Endothelial cell of umbilical vein (primary cell): ENCODE measurements at regions not wholly inside any gene's neighbourhood (a gene's known extent, or its start where the extent isn't known, plus 50 kb on each side); places are given as distances from the start of the nearest gene placed in this dataset.

Experiments
- BruUV-seq: library from RNA; stranded (reverse); fragments of 400-500 nt; replicated peaks from 2 replicates; lab custom pipeline; 2021; lab: Mats Ljungman, UMichigan
- CTCF ChIA-PET: fragments of 300-600, 350-600 bp; sonication (Branson Sonifier 250); formaldehyde crosslinking; loops from one replicate; lab custom pipeline; 2021; ENCODE audit warnings: antibody characterized with exemption, inconsistent platforms; lab: Charles Lee
- POLR2A ChIA-PET: fragments of 300-600, 350-600 bp; sonication (Branson Sonifier 250); formaldehyde crosslinking; loops from one replicate; lab custom pipeline; 2021; ENCODE audit warnings: antibody characterized with exemption, inconsistent platforms; lab: Charles Lee
- DNase-seq: peaks from one replicate; pipeline ENCODE4 v3.0.0-alpha.2; 2011; ENCODE audit warnings: low read depth, low spot score
- FAIRE-seq: peaks from 2 replicates; lab custom pipeline; 2011; peaks lifted over from hg19 to GRCh38; lab: Jason Lieb, UNC
- H2AFZ ChIP-seq: 2 replicates; pipeline ENCODE4 v1.6.0; 2012; ENCODE audit warnings: low read depth, low read length, control low read depth, inconsistent platforms
- H3K27ac ChIP-seq: 2 replicates; pipeline ENCODE4 v1.5.1; 2011; ENCODE audit warnings: low read depth, mild to moderate bottlenecking, control low read depth, low read length, moderate library complexity; ENCODE audit not compliant: insufficient read depth
- H3K27me3 ChIP-seq, 2 experiments: 2 replicates each; pipeline versions ENCODE4 v1.6.0 to v1.6.1; 2011; ENCODE audit warnings: low read length in 2 of 2, mixed read lengths in 1 of 2; ENCODE audit not compliant: control insufficient read depth in 2 of 2, insufficient read depth in 2 of 2
- H3K36me3 ChIP-seq, 2 experiments: 2 replicates in 1 of 2; 3 replicates in 1 of 2; pipeline ENCODE4 v1.5.1; 2011; ENCODE audit warnings: low read length in 2 of 2, mild to moderate bottlenecking in 1 of 2, moderate library complexity in 1 of 2; ENCODE audit not compliant: control insufficient read depth in 2 of 2, insufficient read depth in 2 of 2; ENCODE audit errors: extremely low read depth in 1 of 2
- H3K4me1 ChIP-seq: 3 replicates; pipeline ENCODE4 v1.5.1; 2011; ENCODE audit warnings: mild to moderate bottlenecking, low read length; ENCODE audit not compliant: control insufficient read depth, insufficient read depth; ENCODE audit errors: extremely low read depth
- H3K4me2 ChIP-seq: 2 replicates; pipeline ENCODE4 v1.6.1; 2011; ENCODE audit warnings: low read length, control low read depth, mixed read lengths; ENCODE audit not compliant: insufficient read depth
- H3K4me3 ChIP-seq, 3 experiments: fragments of 200-600 bp in 1 of 3; sonication (generic), shearing (Covaris generic) in 1 of 3; replicated peaks in 1 of 3; 2 replicates each; pipeline ENCODE4 v1.5.1; 2011 to 2016; ENCODE audit warnings: control low read depth in 3 of 3, low read length in 3 of 3, mild to moderate bottlenecking in 2 of 3, inconsistent platforms in 1 of 3, low read depth in 1 of 3, moderate library complexity in 1 of 3; ENCODE audit not compliant: insufficient read depth in 1 of 3
- H3K79me2 ChIP-seq: 2 replicates; pipeline ENCODE4 v1.6.0; 2012; ENCODE audit warnings: low read length, inconsistent platforms; ENCODE audit not compliant: control insufficient read depth, insufficient read depth
- H3K9ac ChIP-seq: replicated peaks from 2 replicates; pipeline ENCODE3; 2011; ENCODE audit warnings: low read length, control low read depth; ENCODE audit not compliant: insufficient read depth; ENCODE audit errors: extremely low read depth
- H3K9me1 ChIP-seq: replicated peaks from 3 replicates; pipeline ENCODE4 v1.6.0; 2011; ENCODE audit warnings: mild to moderate bottlenecking, low read length; ENCODE audit not compliant: control insufficient read depth, insufficient read depth; ENCODE audit errors: extremely low read depth
- H3K9me3 ChIP-seq: replicated peaks from 2 replicates; pipeline ENCODE4 v1.5.1; 2012; ENCODE audit warnings: low read length, inconsistent platforms; ENCODE audit not compliant: control insufficient read depth, insufficient read depth
- H4K20me1 ChIP-seq: replicated peaks from 2 replicates; pipeline ENCODE3; 2011; ENCODE audit warnings: mild to moderate bottlenecking, low read length; ENCODE audit not compliant: control insufficient read depth, insufficient read depth; ENCODE audit errors: extremely low read depth
- CTCF ChIP-seq, 2 donors: IDR thresholded peaks; 1 replicate in 1 of 2; 2 replicates in 1 of 2; pipeline ENCODE4 v1.5.1; 2011; ENCODE audit warnings: low read length in 2 of 2, mild to moderate bottlenecking in 2 of 2, moderate library complexity in 2 of 2, control low read depth in 1 of 2, inconsistent platforms in 1 of 2, low read depth in 1 of 2; ENCODE audit not compliant: insufficient read depth in 1 of 2; ENCODE audit errors: extremely low read depth in 1 of 2
- FOS ChIP-seq: IDR thresholded peaks from 2 replicates; pipeline ENCODE4 v1.6.1; 2011; ENCODE audit warnings: mild to moderate bottlenecking, low read length, moderate library complexity, borderline replicate concordance; ENCODE audit not compliant: insufficient read depth
- GATA2 ChIP-seq: IDR thresholded peaks from 2 replicates; pipeline ENCODE4 v1.7.0; 2011; ENCODE audit warnings: low read depth, mild to moderate bottlenecking, moderate library complexity, mixed read lengths, low read length; ENCODE audit not compliant: insufficient read length, insufficient read depth
- JUN ChIP-seq: IDR thresholded peaks from 2 replicates; pipeline ENCODE4 v1.6.1; 2011; ENCODE audit warnings: borderline replicate concordance, low read depth; ENCODE audit not compliant: insufficient read length, insufficient read depth
- MYC ChIP-seq: IDR thresholded peaks from one replicate; pipeline ENCODE4 v1.6.1; 2011; ENCODE audit warnings: mild to moderate bottlenecking, low read depth, low read length
- POLR2A ChIP-seq: IDR thresholded peaks from 2 replicates; pipeline ENCODE4 v1.6.1; 2012; ENCODE audit warnings: low read depth, mild to moderate bottlenecking, control low read depth, low read length
- POLR2AphosphoS5 ChIP-seq: IDR thresholded peaks from 2 replicates; pipeline ENCODE4 v1.6.1; 2012; ENCODE audit warnings: low read depth, mild to moderate bottlenecking, control low read depth, low read length, moderate library complexity; ENCODE audit not compliant: insufficient read depth
- dilution Hi-C: fragments of 300-500 bp; cut with MboI; formaldehyde crosslinking; loops from one replicate; pipeline ENCODE4 v1.15.0; 2019; ENCODE audit warnings: low sequenced_read_pairs; ENCODE audit not compliant: extremely low pct_ligation_motif_present
- intact Hi-C: fragments of 100-400 bp; cut with micrococcal nuclease; formaldehyde crosslinking; loops from one replicate; pipeline ENCODE4 v1.10.0; 2022
- TF ChIP-seq, protein P1 (sequence below): IDR thresholded peaks from 2 replicates; pipeline ENCODE4 v1.6.1; 2011; ENCODE audit not compliant: insufficient read depth, insufficient read length

DNA sequence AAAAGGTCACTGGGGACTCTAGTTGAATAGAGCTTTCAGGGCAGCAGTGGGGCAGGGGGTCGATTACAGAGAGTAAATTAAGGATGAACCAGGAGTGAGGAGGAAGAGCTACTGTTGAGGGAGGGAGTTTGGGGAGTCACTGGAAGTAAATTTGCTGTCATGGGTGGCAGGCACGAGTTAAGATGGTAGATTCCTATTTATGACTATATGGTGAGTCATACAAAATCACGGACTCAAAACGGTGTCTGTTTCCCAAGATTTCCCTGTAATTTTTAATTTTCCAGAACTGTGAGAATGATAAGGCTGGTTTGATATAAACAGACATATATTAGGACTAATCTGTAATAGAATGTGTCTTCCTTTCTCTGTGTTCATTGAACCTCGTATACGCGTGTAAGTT, 287.6 kb upstream of the GOT2 start:
- dilution Hi-C loops = no loop called here
- H3K9me1 ChIP-seq = no peaks in the 10 kb centered on the region
- FAIRE-seq (no peak), DNase-seq (no peak)
- H3K4me2 ChIP-seq = no peak overlapping the region
- no peaks in the 10 kb centered on the region for H3K4me1 ChIP-seq
- no peaks in the 10 kb centered on the region for H3K79me2 ChIP-seq
- ChIA-PET CTCF (no interaction called here), POLR2A (no interaction called here)
- H3K9me3 ChIP-seq = no peaks in the 10 kb centered on the region
- intact Hi-C loops = no loop called here
- H2AFZ ChIP-seq = no peak overlapping the region
- no peaks in the 10 kb centered on the region for H4K20me1 ChIP-seq
- no peak overlapping the region for H3K4me3 ChIP-seq
- H3K27me3 ChIP-seq = no peaks in the 10 kb centered on the region
- peak; percentile 53 for TF ChIP-seq JUN
- no peak for TF ChIP-seq FOS
- no peak for TF ChIP-seq GATA2
- no peak for TF ChIP-seq CTCF (IDR thresholded peaks at IDR 0.05; ENCODE audit: extremely low read depth in 1 of 2, insufficient read depth in 1 of 2, low read depth in 1 of 2, low read length in 2 of 2)
- TF ChIP-seq, protein P1, sequence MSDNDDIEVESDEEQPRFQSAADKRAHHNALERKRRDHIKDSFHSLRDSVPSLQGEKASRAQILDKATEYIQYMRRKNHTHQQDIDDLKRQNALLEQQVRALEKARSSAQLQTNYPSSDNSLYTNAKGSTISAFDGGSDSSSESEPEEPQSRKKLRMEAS = no peak
- H3K9ac ChIP-seq = no peak overlapping the region
- no peak overlapping the region for H3K27ac ChIP-seq
- BruUV-seq = no TSS peak
- no peaks in the 10 kb centered on the region for H3K36me3 ChIP-seq

DNA sequence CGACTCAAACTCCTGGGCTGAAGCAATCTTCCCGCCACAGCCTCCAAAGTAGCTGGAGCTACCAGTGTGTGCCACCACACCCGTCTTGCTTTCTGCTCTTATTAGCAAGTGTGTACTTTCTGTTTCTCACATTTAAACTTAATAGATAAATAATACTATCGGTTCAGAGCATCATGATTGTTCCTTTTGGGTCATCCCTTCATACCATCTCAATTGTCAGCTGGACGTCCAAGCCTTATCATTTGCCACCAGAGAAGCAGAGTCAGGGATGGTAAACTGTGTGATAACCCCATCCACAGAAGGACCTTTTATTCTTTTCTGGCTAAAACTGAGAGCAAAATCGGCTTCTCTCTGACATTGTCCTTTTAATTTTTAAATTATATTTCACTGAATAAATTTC, 279.8 kb upstream of the GOT2 start:
- Histone ChIP-seq H4K20me1 (no peaks in the 10 kb centered on the region), H3K9ac (no peak overlapping the region), H3K79me2 (no peaks in the 10 kb centered on the region), H3K4me3 (no peak overlapping the region), H2AFZ (no peak overlapping the region), H3K27ac (no peak overlapping the region), H3K27me3 (no peaks in the 10 kb centered on the region), H3K4me1 (no peaks in the 10 kb centered on the region), H3K9me1 (no peaks in the 10 kb centered on the region), H3K4me2 (no peak overlapping the region), H3K36me3 (no peaks in the 10 kb centered on the region), H3K9me3 (no peaks in the 10 kb centered on the region)
- DNase-seq = no peak
- no TSS peak for BruUV-seq
- FAIRE-seq = no peak
- CTCF ChIA-PET = no interaction called here
- POLR2A ChIA-PET = no interaction called here
- intact Hi-C loops (no loop called here), dilution Hi-C loops (no loop called here)
- TF ChIP-seq MYC (no peak), JUN (no peak), CTCF (IDR thresholded peaks at IDR 0.05; ENCODE audit: extremely low read depth in 1 of 2, insufficient read depth in 1 of 2, low read depth in 1 of 2, low read length in 2 of 2) (no peak), FOS (no peak), POLR2A (no peak), POLR2AphosphoS5 (no peak)
- TF ChIP-seq, protein P1 = no peak
